Epithelial cell of proximal tubule (primary cell): ENCODE measurements at regions not wholly inside any gene's neighbourhood (a gene's known extent, or its start where the extent isn't known, plus 50 kb on each side); places are given as distances from the start of the nearest gene placed in this dataset.
"Not testable (repeated sequence)": the region's sequence is repeated elsewhere in the genome, so short reads cannot be mapped to it uniquely, and the experiment has no call there.

Experiments
- DNase-seq: peaks from one replicate; pipeline ENCODE4 v3.0.0-alpha.2; 2011; ENCODE audit warnings: low read depth
- H3K4me3 ChIP-seq: 2 replicates; pipeline ENCODE4 v1.5.1; 2011; ENCODE audit warnings: low read depth, mild to moderate bottlenecking, low read length
- TF ChIP-seq, protein P1 (sequence below): conservative IDR thresholded peaks from 2 replicates; pipeline ENCODE4 v1.5.1; 2012; ENCODE audit warnings: low read depth, mild to moderate bottlenecking, low read length

DNA sequence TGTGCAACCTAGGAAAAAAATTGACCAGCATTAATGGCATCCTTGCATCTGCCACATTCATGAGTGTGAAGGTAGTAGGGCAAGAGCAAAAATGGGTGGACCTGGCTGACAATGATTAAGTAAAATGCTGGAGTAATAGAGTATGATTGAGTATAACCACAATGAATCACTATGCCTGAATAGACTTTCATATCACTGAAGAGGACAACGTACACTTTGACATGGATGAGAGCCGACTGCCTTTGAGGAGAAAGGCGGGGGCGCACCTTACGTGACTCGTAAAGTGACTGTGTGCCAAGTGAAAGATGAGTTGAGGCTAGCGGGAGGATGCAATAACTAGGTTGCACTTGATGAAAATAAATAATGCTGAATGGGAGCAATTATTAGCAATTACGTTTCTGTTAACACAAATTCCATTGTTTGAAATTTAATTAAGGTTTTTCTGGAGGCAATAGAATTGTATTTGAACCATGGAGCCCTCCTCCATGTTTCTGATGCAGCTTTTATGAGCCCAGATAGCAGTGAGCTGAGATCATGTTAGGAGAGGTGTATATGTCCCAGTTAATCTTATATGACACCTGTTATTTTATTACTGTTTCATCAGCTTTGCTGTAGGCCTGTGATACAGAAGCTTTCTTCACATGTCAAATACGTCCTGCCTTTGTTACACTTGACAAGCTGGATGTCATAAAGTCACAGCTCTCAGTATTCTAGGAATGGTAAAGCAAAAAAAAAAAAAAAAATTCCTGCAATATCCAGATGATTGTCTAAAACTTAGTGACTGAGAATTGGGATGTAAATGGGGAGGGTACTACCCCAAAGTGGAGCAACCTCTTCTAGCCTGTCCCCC lies 596.5 kb downstream of the NXPH1 start:
- H3K4me3 ChIP-seq = no peak overlapping the region
- TF ChIP-seq, protein P1, sequence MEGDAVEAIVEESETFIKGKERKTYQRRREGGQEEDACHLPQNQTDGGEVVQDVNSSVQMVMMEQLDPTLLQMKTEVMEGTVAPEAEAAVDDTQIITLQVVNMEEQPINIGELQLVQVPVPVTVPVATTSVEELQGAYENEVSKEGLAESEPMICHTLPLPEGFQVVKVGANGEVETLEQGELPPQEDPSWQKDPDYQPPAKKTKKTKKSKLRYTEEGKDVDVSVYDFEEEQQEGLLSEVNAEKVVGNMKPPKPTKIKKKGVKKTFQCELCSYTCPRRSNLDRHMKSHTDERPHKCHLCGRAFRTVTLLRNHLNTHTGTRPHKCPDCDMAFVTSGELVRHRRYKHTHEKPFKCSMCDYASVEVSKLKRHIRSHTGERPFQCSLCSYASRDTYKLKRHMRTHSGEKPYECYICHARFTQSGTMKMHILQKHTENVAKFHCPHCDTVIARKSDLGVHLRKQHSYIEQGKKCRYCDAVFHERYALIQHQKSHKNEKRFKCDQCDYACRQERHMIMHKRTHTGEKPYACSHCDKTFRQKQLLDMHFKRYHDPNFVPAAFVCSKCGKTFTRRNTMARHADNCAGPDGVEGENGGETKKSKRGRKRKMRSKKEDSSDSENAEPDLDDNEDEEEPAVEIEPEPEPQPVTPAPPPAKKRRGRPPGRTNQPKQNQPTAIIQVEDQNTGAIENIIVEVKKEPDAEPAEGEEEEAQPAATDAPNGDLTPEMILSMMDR = no peak
- DNase-seq = no peak

DNA sequence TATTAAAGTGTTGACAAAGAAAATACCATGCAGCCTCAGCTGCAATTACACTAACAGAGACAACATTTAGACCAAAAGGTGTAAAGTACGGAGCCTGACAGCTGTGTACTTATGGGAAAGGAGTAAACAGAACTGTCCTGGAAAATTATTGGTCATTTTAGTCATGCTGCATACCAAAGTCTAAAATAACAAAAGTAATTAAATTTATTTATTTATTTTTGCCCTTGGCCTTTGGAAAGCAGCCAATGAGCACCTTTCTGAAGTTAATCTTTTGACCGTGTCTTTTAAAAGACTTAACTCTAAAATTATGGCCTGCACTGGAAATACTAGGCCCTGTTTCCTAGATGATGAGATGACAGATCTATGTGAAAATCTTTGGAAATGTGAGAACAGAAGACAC lies 597.6 kb downstream of the NXPH1 start:
- TF ChIP-seq, protein P1 = no peak
- DNase-seq = no peak
- no peak overlapping the region for H3K4me3 ChIP-seq

DNA sequence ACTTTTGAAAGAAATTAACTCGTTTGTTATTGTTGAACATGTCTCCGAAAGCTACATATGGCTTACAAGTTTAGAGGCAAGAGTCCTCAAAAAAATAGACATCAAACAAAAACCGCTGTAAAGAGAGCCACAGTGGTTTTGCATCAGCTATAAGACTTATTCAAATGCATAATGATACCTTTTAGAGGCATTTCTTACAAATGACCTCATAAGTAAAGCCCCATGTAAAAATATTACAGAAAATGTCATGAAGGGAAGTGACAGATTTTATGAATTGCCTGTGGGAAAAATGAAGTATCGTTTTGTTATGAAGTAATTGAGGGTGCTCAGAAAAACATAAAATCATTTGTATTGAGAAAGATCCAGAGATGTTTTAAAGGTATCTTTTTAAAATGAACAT lies 598.0 kb downstream of the NXPH1 start:
- H3K4me3 ChIP-seq = no peak overlapping the region
- TF ChIP-seq, protein P1 = no peak

DNA sequence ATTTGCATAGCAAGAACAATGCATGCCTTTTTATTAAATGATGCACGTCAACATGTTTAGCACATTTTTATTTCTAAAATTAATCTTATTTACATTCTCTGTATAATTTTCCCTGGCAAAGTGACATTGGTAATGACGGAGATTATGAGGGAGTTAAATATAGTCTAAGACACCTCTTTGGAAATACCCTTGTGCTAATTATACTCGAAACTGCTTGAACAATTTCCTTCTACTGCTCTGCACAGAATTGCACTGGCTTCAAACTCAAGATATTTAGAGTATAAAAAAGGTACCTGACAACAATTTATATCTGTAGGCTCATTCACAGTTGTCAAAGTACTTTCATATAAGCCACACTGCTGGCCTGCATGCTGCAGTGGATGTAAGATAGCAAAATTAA lies 602.7 kb downstream of the NXPH1 start:
- H3K4me3 ChIP-seq = no peak overlapping the region
- TF ChIP-seq, protein P1 = no peak
- DNase-seq = no peak

More for the DNA sequence above, 598.0 kb downstream of the NXPH1 start:
- DNase-seq = no peak

DNA sequence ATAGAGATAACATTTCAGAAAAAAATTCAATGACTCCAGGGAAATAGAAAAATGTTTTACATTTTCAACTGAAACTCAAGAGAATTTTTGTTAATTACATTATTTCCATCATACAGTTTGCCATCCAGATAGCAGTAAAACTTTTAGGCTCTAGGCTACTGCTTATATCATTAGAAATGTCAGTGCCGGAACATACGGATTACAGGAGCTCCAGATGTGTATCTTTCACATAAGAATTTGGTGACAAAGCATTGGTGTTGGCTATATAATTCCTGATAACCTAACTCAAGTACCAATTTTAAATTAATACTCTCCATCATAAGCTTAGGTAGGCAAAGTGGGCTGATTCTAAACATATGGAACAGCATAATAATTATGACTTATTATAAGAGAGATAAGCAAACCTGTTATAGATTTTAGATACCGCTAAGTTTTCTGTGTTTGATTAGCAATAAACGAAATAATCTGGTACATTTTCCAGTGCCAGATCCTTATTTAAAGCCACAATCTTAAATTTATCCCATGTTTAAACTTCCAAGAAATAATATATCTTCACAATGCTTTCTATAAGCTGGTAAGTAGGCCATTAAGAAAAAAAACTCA lies 637.9 kb downstream of the NXPH1 start:
- TF ChIP-seq, protein P1 = no peak
- H3K4me3 ChIP-seq = no peak overlapping the region
- no peak for DNase-seq

DNA sequence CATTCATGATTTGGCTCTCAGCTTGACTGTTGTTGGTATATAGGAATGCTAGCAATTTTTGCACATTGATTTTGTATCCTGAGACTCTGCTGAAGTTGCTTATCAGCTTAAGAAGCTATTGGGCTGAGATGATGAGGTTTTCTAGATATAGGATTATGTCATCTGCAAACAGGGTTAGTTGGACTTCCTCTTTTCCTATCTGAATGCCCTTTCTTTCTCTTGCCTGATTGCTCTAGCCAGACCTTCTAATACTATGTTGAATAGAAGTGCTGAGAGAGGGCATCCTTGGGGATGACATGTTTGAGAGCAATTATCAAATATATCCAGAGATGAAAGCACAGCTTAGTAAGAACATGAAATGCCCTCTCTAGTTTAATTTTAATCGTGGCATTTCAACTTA lies 642.4 kb downstream of the NXPH1 start:
- not testable (repeated sequence) for DNase-seq, H3K4me3 ChIP-seq

DNA sequence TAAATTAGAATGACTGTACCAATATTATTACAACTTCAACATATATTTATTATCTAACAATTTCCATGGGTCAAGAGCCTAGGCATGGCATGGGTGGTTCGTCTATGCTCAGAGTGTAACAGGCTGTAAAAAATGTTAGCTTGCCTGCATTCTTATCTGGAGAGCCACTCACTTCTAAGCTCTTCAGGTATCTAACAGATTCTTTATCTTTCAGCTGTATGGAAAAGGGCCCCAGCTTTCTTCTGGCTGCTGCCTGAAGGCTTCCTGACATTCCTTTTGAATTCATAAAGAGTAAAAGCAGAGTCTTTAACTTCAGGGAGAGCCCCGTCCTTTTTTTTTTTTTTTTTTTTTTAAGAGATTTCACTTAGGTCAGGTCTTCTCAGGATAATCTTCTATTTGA lies 648.8 kb downstream of the NXPH1 start:
- DNase-seq = no peak
- no peak overlapping the region for H3K4me3 ChIP-seq
- TF ChIP-seq, protein P1 = no peak
